SIG-M5 treated with dmso at 0.1 percent for 504 hours (cell line): ENCODE measurements at regions not wholly inside any gene's neighbourhood (a gene's known extent, or its start where the extent isn't known, plus 50 kb on each side); places are given as distances from the start of the nearest gene placed in this dataset.

Source experiments
- DNase-seq: peaks from one replicate; lab custom pipeline; 2025; ENCODE audit not compliant: unreplicated experiment; lab: John Stamatoyannopoulos, UW

GRCh38 chr15:75131269-75131643 lies 70.4 kb upstream of the C15orf39 start:
- DNase-seq, result peak; percentile 67

- no peak for DNase-seq
Observed at GRCh38 chr15:75134748-75135147, 66.9 kb upstream of the C15orf39 start.

GRCh38 chr15:75136118-75136517 lies 65.6 kb upstream of the C15orf39 start:
- DNase-seq, result no peak

GRCh38 chr15:75136758-75137157 lies 64.9 kb upstream of the C15orf39 start:
- DNase-seq, result no peak

GRCh38 chr15:75138016-75138999 lies 63.4 kb upstream of the C15orf39 start:
- no peak for DNase-seq

GRCh38 chr15:75140080-75140879 lies 61.4 kb upstream of the C15orf39 start:
- no peak for DNase-seq

- DNase-seq, result no peak
Observed at GRCh38 chr15:75142499-75142898, 59.2 kb upstream of the C15orf39 start.

- DNase-seq, result no peak
Observed at GRCh38 chr15:75143738-75144334, 57.8 kb upstream of the C15orf39 start.

- no peak for DNase-seq
Observed at GRCh38 chr15:75145027-75145841, 56.4 kb upstream of the C15orf39 start.

GRCh38 chr15:75148280-75148679 lies 53.4 kb upstream of the C15orf39 start:
- DNase-seq, result no peak

GRCh38 chr15:75149867-75150709 lies 51.6 kb upstream of the C15orf39 start:
- no peak for DNase-seq

- DNase-seq, result no peak
Observed at GRCh38 chr15:75151214-75152128, 50.2 kb upstream of the C15orf39 start.
